SKM-1 treated with dmso at 0.1 percent for 144 hours (cell line): ENCODE measurements at regions not wholly inside any gene's neighbourhood (a gene's known extent, or its start where the extent isn't known, plus 50 kb on each side); places are given as distances from the start of the nearest gene placed in this dataset.
"Not testable (repeated sequence)": the region's sequence is repeated elsewhere in the genome, so short reads cannot be mapped to it uniquely, and the experiment has no call there.

Source experiments
- DNase-seq: peaks from one replicate; lab custom pipeline; 2025; ENCODE audit not compliant: unreplicated experiment; lab: John Stamatoyannopoulos, UW

DNA sequence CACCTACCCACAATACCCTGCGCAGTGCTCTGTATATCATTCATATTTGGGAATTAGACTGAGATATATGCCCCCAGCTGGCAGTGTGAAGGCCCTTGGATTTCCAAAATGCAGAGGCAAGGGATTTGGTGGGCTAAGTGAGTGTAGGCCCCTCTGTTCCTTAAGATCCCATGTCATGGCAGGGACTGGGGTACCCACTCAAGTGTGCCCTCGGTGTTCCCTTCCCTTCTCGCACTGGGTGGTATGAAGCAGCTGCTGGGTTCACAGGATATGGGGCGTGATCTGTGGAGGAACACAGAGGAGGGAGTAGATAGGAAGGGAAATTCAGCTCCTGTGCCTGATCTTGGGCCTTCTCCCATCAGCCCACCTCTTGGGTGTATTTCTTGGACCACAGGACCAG, 63.1 kb upstream of the VASH1 start:
- no peak for DNase-seq

DNA sequence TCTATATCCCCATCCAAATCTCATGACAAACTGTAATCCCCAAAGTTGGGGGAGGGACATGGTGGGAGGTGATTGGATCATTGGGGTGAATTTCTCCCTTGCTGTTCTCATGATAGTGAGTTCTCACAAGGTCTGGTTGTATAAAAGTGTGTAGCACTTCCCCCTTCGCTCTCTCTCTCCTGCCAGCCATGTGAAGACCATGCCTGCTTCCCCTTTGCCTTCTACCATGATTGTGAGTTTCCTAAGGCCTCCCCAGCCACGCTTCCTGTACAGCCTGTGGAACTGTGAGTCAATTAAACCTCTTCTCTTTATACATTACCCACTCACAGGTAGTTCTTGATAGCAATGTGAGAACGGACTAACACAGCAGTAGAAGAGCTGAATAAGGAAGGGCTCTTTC, 62.6 kb upstream of the VASH1 start:
- no peak for DNase-seq

DNA sequence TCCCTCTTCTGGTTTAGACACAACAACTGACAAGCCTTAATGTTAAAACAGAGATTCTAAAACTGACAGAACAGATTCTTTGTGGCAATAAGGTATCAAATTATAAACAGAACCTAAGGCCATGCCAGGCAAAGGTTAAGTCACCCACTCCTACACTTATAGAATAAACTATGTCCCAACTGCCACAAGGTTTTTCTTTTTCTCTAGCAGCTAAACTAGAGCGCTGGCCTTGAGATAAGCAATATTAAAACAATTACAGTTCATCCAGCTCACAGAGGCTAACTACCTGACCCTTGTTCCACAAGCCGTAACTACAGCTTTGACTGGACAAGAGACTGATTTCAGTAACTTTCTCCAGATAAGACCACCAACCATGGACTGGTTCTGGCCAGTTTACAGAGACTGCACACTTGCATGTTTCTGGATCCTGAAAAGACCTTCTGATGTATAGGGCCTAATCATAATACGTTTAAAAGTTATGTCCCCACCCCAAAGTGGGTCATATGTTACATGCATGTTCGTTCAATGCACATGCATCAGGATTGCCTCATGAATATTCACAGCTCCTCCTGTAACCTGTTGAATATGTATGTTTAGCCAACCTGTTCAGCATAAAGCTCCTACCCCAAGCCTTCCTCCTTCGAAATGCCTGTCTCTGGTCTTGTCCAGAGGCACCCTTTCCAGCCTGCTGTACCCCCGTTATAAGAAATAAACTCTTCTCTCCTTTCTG, 61.9 kb upstream of the VASH1 start:
- DNase-seq = no peak

DNA sequence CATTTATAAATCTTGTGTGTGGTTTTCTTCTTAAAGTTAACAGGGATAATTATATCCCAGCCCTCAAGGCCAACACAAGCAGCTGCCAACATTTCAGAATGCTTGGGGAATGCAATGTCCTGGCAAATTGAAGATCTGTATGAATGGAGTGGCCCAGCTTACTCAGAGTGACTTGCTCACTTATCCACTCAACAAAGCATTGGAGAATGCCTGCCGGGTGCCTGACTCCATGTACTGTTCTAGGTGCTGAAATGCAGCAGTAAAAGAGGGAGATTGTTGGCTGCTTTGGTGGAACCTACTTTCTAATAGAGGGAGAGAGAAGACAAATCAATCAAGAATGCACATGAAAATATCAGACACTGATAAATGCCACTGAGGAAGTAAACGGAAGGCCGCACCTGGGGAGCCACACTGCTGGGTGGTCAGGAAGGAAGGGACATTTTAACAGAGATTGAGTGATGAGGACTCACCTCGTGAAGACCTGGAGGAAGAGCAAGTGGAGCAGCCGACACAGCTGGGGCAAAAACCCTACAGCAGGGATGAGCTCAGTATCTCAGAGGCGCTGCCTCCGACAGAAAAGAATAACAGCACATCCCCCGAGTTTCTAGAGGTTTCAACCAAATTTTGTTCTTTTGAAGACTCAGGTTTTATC, 61.2 kb upstream of the VASH1 start:
- no peak for DNase-seq

DNA sequence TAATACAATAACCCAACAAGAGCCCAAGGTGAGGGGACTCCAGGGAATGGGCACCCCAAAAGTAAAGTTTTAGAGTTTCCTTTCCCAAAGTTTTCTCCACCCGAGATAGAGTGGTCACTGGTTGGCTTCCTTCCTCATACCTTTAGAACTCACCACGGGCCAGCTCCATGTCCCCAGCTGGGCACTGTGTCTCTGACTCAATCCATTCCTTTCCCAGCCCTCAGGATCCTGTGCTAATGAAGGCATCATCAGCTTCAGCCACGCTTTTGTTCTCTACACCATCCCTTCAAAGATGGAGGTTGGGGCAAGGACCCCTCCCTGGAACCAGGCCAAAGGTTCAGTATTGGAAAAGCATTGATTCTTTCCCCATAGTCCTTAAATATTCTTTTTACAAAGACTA, 59.8 kb upstream of the VASH1 start:
- DNase-seq = no peak

DNA sequence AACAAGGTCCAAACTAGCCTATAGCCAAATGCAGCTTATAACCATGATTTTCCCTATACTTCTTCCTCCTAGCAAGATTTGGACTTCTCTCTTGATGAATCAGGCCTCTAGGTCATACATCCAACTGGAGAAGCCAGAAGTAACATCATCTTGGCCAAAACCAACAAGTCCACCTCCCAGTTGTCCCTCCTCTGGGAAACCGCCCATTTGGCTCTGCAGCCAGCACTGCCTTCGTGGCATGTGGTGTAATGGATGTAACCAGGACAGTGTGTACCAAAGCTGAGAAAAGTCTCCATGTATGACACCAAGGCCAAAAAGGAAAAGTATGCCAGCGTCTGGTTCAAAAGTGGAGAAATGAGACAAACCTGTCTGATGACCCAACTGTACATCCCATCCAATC, 59.3 kb upstream of the VASH1 start:
- no peak for DNase-seq

DNA sequence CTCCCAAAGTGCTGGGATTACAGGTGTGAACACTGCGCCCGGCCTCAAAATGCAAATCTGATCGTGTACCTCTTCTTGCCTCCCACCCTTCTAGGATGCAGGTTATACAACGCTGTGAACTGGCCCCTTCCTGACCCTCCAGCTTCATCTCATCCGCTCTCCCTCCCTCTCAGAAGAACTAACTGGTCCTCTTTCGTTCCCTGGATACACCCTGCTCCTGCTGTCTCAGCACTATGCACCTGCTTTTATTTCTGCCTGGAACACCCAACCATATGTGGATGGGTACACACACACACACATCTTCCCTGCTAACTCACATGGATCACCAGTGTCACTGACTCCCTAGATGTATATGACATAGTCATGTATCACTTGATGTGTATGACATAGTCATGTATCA, 56.1 kb upstream of the VASH1 start:
- DNase-seq = no peak

DNA sequence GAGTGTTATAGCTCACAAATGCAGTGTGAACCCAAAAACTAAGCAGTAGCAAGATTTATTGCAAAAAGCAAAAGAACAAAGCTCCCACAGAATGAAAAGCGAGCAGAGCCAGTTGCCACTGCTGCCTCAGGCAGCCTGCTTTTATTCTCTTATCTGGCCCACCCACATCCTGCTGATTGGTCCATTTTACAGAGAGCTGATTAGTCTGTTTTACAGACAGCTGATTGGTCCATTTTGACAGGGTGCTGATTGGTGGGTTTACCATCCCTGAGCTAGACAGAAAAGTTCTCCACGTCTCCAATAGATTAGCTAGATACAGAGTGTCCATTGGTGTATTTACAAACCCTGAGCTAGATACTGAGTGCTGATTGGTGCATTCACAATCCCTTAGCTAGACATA, 55.1 kb upstream of the VASH1 start:
- DNase-seq = not testable (repeated sequence)

DNA sequence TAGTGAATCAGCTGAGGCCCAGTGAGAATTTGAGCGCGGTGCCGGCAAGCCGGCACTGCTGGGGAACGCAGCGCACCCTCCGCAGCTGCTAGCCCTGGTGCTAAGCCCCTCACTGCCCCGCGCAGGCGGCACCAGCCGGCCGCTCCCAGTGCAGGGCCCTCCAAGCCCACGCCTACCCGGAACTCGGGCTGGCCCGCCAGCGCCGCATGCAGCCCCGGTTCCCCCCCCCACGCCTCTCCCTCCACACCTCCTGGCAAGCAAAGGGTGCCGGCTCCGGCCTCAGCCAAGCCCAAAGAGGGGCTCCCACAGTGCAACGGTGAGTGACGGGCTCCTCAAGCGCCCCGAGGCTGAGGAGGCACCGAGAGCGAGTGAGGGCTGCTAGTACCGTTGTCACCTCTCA, 54.5 kb upstream of the VASH1 start:
- DNase-seq = no peak

DNA sequence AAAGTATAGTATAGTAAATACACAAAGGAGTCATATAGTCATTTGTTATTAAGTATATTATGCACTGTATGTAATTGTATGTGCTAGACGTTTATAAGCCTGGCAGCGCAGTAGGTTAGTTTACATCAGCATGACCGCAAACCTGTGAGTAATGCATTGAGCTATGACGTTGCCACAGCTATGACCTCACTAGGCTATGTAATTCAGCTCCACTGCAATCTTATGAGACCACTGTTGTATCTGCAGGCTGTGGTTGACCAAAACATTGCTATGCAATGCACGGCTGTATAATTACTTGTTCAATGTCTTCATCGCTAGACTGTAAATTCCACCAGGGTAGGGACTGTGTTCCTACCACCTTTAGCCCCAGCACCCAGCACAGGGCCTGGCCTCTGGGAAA, 53.2 kb upstream of the VASH1 start:
- DNase-seq = no peak

DNA sequence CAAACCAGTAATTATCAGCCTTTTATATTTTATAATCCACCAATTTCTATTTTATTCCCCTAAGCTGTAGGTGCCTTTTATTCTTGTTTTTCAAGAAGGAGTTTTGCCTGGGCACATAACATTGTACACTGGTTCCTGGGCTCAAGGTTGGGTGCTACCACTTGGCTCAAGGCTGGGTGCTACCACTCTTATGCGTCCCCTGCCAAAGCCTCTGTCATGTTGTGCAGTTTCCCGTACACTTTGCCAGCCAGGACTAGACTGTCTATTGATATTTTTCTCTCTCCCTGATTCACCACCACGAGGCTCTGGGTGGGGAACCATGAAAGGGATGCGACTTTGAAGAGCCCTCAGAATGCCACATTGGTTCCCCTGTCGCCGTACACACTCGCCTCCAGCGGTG, 52.5 kb upstream of the VASH1 start:
- no peak for DNase-seq

DNA sequence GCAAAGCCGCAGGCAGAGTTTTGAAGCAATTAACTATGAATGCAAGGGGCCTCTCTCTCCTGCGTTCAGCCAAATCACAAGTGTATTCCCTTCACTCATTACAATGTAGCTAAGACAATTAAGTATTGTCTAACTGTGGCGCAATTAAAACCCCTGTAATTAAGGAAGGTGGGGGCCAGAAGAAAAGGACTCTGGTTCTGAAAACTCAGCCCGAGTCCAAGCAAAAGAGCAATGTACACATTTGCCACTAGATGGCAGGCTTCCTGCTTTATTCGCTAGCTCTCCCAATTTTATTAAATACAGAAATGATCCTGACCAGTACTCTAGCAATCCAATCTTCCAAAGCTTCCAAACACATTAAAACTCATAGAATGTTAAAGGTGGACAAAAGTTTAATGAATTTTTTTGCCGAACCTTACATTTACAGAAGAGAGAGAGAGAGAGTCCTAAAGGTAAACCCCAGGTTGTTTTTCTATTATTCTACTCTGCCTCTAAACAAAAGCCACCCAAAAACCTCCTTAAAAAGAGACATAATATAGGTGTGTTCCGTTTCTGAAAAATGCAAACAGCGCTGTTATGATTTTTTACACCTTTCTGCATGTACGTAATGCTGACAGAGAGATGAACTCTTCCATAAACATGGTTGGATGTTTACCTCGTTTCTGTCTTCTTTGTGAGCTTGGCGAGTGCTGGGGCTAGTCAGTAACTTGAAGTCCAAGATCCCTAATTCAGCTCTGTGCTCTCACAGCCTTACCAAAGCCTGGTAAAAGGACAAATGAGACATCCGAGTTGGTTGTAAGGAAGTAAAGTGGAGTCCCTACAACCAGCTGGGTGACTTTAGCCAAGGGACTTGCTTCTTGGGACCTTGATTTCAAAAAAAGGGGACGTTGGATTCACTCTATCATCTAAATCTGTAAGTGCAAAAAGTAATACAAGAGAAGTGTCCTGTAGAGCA, 50.9 kb upstream of the VASH1 start:
- peak; percentile 7 for DNase-seq
